Hindlimb muscle (tissue), 1 donor: ENCODE measurements at regions not wholly inside any gene's neighbourhood (a gene's known extent, or its start where the extent isn't known, plus 50 kb on each side); places are given as distances from the start of the nearest gene placed in this dataset.

ENCODE experiments used
- DNase-seq: peaks from one replicate; pipeline ENCODE4 v3.0.0-alpha.2; 2013

DNA sequence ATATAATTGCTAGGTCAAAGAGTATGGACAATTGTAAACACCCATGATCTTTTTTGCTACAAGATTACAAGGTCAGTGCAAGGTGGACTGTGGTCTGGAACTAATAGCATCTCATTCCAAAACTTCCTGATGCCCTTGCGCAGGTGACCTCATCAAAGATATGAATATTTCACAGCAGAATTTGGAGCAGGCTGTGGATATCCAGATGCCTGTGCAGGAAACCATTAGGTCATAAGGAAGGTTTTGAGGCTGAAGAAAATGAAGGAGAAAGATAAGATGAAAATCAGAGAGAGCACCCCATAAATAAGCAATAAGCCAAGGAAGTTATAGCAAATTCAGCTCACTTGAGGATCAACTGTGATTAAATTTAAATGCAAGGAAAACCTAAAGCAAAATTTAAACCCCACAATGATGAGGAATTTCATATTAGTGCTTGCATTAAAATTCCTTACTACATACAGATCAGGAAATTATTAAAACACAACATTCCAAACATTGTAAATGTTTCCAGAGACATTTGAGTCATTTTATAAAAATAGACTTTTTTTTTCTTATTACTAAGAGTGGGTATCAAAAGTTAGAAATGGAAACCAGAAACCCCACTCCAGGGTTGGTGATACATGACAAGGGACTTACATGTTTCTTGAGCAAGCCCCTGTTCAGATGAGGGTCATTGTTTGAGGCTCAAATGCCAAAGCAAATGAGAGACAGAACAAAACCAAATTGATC is 100.7 kb upstream of the FAM9C start:
- no peak for DNase-seq

DNA sequence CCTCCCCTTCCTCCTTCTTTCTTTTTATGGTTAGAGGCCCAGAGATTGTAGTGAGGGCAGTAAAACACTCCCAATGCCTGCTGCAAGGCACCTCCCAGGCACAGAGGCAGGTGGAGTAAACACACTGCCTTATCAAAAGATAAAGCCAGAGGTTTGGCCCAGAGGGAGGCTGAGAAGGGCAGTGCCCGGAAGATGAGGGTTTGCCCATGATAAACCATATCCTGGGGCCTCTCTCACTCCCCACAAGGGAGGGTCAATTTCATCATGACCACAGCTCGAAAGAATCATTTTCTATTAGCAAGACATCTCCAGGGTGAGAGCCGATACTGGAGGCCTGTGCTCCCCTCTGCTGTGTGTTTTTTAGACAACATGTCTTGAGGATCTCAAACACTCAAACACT is 98.5 kb upstream of the FAM9C start:
- no peak for DNase-seq

DNA sequence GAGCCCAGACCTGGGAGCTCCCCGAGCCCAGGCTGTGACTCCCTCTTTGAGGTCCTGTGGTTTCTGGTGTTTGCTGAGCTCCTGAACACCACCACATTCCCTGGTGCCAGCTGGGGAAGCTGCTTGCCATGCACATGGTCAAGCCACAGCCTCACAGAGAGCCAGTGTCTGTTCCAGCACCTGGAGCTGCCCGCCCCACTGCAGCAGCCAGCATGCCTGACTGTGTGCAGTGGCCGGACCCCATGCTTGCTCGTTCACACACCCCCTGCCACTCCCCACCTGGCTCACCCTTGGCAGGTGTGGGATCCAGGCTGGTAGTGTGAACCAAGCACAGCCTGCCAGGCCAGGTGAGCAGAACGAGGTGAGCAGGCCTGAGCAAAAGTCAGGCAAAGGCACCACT is 95.6 kb upstream of the FAM9C start:
- no peak for DNase-seq

DNA sequence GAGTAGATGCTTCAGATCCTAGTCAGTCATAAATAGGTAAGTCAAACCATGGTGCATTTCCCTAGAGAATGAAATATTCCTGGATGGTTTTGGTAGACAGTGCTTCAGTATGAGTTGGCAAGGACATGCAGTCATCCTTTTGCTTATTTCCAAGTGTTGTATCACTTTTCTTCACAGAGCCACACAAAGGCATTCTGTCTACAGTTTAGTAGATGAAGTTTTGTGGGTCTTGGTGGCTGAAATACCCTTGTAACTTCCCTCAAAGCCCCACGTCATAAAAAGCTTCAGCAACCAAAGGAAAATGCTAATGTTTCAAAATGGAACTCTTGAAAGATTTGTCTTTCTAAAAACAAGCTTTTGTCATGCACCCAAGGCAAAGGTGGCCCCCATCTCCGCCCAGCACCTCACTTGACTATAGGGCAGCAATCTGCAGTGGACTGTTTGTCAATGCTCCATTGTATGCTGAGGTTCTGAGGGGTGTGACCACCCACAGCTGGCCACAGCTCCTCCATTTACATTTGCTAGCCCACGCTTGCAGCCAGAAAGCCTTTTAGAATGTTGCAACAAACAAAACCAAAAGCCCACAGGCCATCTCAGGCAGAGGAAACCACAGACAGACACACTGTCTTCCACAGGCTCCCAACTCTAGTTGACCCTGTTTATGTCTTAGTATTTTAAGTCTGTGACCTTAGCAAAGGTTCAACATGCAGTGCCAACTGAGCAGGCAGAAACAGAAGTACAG is 87.1 kb upstream of the FAM9C start:
- DNase-seq = no peak

DNA sequence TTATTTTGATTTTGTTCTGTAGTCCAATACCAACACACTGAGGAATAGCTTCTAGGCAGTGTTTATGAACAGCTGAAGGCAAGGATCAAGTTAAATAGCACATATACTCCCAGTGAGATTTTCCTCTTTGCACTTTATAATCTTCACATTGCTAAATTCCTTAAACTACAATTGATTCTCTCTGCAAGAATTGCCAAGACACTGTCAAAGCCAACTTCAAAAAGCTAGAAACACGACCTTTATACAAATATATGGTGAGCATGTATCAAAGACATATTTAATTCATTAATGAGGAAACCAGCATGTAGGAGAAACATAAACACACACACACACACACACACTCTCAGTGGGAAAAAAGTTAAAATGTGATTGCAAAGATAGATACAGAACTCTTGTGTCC is 86.4 kb upstream of the FAM9C start:
- DNase-seq = no peak

DNA sequence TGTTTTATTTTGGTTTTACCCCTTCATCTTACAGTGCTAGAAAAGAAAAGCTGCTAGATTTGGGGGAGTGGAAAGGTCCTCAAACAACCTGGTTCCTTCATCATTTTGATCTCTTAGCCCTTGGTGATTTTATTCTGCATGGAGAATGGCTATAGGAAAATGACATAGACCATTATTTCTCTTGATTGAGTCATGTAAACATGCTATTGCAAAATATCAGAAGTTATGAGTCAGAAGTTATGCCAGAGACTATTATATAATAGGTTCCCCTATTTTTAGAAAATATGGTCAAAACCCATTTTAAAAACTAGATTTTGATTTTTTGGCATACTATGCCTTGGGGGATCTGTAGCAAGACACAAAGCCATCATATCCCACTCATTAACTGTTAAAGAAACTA is 83.7 kb upstream of the FAM9C start:
- DNase-seq = no peak

DNA sequence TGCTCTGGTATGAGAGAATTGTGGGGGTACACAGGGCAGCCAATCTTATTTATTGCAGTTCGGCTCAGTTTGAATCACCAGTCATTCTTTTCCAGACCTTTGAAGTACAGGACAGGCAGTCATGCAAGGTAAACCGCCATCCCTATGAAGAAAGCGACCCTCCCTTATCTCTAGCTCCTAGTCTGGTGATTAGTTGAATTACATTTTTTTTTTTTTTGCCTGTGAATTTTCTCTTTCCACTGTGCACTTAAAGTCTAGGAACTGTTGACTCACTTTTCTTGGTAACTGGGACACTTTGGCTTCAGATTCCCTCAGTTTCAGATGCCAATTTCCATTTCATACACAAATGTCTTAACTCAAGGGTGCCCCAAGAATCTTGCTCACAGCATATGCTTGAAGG is 82.4 kb upstream of the FAM9C start:
- DNase-seq = no peak

DNA sequence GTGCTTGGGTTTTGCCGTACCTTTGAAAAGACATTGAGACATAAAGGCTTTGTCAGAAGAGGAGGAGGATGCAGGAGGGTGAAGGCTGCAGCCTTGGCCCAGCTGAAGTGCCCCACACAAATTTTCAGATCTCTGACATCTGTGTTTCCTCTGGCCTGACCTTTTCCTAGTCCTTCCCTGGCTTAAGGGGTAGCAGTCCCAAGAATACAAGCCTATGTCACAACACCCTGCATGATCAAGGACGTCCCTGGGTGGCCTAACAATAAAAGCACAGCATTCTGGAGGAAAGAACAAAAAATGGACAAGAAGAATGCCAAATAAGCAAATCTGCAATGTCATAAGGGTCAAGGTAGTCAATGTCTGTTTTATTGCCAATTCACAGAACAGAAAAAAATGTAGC is 80.8 kb upstream of the FAM9C start:
- no peak for DNase-seq

DNA sequence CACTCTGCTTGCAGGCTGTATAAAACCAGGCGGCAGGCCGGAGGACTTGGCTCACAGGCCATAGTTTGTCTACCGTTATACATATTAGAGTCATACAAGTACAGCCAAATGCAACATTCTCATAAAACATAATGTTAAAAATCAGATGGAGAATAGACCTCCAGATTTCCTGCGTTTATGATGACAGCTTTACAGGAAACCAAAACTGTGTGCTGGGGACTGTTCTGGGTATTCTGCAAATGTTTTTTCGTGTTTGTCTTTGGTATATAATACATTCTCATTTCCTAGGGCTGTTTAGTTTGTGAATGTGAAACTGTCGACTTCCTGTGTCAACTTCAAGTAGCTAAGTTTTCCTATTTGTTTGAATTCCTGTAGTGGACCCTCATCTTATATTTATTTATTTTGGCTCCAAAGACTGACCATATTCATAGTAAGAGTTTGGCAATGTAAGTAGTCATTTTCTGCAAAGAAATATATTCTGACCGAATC is 79.5 kb upstream of the FAM9C start:
- DNase-seq = no peak

DNA sequence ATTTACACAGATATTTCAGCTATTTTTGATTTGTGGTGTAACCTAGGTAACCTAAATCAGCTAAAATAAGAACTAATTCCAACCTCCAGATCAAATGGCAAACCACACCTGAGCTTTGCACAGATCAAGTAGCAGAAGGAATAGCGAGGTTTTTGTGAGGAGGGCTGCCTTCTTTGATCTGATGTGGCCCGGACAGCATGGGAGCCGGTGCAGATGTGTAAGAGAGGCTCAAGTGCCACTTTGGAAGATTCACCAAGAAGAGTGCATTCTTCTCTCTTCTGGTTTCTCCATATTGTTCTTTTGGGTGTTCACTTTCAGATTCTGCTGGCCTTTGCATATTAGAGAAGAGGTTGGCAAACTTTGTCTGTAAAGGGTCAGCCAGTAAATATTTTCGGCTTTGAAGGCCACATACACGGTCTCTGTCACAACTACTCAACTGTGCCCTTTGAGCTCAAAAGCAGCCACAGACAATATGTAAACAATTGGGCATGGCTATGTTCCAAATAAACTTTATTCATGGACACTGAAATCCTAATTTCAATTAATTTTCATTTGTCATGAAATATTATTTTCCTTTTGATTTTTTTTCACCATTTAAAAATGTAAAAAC is 78.9 kb upstream of the FAM9C start:
- DNase-seq = no peak

DNA sequence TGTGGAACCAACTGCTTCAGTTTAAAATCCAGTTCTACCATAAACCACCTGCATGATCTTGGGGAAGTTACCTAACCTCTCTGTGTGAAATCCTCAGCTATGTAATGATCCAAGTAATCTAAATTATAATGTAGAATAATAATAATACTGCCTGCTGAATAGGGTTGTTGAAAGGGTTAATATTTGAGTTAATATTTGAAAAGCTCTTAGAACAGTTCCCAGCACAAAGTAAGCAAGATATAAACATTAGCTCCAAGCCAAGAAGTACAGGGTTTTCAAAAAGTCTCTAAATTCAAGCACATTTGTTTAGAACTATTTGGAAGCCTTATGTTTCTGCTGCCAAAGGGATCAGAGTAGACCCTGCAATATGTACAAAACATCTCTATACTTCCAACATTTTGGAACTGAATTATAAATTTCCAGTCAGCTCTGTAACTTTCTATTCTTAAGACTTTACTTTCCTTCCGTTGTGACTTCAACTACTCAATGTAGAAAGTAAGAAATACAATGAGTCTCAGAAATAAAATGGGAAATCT is 76.7 kb upstream of the FAM9C start:
- no peak for DNase-seq

DNA sequence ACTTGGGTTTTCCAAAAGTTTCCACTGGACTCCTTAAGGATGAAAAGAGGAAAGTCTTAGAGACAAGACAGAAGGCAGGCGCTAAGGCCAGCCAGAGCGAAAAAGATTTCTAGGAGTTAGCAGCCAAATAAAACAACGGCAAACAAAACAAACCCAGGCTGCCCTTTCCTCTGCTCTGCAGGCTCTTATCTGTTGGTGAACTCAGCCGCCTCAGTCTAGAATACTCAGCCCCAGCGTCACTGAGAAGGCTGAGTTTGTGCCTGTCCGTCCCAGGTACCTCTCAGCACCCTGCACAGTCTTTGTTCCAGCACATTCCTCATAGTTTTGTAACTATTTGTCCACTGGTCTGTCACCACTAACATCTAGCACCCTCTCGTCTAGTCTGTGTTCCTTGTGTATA is 75.6 kb upstream of the FAM9C start:
- no peak for DNase-seq

DNA sequence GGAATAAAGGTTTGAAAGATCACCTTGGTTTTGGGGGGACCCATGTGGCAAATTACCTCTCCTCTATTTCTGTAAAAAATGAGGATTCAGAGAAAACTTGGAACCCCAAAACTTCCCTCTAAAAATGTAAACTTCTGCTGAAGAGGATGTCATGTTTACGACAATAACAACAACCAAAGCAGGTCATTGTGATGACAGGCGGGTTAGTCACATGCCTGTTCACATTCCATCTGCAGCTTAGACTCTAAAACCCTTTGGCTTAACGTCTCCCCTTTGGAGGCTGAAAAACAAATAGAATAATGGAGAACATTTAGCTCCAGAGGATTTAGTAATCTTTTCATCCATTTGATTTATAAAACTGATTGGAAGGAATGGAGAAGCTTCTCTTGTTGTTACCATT is 75.0 kb upstream of the FAM9C start:
- DNase-seq = no peak

DNA sequence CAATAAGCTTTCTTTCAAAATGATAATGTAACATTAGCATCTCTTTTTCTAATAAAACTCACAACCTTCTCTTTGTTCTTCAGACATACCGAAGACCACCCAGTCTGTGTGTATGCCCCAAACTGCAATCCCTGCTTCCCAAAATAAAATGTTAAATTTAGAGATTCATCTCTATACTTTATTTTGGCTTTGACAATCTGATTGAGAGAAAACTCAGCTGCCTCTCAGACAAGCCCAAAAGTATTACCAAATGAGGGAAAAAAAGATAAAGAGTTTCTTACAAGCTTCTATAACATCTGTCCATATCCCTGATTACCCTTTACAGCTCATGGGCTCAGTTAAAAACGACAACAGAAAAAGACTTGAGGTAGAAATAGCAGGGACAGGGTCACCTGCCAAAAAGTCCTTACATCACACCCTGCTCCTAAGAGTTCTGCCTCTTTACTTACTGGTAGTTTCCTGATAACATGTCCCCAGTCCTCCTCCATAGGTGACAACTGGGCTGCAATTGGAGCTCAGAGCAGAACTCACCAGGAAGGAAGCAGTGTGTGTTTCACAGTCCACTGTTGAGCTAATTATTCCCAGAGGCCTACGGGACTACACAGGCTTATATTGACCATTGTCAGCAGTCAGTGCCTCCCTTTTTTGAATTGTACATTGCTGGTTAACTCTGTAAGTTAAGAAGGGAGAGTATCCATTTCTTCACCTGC is 70.9 kb upstream of the FAM9C start:
- DNase-seq = no peak

DNA sequence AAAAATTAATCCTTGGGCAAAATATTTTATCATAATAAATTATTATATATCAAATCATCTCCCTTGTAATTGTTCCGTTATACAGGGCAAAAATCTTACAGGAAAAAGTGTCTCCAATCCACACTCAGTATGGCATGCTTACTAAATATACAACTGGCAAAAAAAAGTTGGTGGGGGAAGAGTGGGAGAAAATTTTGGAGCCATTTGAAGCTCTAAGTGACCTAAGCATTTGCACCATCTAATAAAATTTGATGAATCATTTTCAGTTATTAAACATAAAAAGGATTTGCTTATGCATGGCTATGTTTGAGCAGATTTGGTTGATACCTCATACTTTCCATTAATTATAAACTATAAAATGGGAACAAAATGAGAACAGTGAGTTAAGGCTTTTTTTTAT is 68.1 kb upstream of the FAM9C start:
- no peak for DNase-seq

DNA sequence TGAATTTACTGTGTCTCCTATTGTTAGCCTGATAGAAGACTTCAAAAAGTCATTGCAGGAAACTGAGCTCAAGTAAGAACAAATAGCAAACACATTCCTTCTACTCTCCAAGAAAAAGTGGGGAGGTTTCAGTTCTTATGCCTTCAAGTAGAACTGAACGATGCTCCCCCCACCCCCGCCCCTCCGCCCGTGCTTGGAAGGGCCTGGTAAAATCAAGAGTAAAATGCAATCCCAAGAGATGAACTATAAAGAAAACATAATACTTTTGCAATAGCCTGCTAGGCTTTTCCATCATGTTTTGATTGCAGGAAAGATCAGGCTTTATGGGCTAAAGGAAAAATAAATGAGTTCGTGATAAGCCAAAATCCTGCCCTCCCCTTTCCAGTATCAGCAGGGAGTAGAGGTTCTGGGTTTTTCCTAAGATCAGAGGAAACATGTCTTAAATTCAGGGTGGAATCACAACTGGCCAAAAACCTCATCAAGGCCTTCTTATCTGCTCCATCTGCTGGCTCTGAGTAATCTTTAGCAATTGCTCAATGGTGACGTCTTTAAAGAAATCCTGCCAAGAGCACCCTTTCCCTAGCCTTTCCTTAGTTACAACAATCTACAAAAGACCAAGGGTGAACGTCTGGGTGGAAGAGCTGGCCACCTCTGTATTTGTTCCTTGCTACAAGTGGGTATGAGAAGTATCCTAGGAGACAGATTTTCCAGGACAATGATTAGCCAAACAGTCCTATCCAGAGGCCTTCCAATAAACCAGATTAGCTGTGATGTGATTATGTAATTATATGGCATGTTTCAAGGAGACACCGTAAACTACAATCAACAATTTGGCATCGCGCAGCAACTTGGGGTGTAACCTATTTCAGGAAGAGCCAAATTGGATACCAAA is 66.3 kb upstream of the FAM9C start:
- no peak for DNase-seq

DNA sequence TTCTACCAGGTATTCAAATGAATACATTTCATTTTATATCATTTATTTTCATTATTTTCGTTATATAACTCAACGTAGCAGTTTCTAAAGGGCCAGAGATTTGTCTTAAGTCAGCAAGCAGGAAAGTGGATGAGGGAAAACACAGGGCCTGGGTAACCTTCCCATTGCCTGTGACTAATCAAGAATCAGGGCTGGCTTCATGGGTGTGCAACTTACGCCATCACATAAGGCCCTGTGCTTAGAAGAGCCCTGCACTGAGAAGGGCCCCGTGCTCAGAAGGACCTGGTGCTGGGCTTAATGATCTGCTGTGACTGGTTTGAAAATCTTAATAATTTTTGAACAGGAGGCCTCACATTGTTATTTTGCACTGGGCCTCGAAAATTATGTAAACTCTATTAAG is 65.4 kb upstream of the FAM9C start:
- no peak for DNase-seq

DNA sequence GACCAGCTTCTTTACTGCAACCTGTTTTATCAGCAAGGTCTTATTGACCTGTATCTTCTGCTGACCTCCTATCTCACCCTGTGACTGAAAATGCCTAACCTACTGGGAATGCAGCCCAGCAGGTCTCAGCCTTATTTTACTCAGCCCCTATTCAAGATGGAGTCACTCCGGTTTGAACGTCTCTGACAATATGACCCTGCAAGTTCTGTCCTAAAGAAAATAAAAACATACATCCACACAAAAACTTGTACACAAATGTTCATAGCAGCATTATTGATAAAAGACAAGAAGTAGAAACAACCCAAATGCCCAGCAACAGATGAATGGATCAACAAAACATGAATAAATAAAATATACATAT is 59.5 kb upstream of the FAM9C start:
- no peak for DNase-seq

DNA sequence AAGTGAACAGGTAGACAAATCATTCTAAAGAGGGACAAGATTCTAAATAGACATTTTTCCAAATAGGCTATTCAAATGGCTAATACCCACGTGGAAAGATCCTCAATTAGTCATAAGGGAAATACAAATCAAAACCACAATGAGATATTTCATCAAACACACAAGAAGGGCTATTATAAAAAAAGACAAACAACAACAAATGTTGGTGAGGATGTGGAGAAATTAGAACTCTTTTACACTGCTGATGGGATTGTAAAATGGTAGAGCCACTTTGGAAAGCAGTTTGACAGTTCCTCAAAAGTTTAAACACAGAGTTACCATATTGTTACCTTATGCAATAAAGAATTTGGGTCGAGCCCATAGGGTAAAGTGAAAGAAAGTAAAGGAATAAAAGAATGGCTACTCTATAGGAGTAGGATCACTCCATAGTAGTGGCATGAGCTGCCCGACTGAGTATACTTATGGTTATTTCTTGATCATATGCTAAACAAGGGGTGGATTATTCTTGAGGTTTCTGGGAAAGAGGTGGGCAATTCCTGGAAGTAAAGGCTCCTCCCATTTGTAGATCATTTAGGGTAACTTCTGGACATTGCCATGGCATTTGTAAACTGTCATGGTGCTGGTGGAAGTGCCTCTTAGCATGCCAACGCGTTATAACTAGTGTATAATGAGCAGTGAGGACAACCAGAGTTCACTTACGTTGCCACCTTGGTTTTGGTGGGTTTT is 58.9 kb upstream of the FAM9C start:
- DNase-seq = no peak

DNA sequence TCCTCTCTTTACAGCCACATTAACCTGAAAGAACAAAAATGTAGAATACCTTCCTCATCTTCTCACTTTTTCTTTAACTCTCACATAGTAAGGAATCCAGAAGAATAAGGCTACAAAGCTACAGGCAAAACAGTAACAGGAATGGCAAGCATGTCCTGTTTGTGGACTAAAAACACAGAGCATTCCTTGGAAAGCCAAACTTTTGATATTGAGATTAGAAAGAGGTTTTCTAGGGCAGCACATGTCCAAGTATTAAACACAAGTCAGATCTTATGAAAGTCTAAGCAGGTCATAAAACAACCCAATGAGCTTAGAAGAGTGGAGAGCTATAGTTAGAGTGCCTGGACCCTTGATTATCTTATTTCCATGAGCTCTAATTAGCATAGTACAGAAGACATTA is 58.2 kb upstream of the FAM9C start:
- DNase-seq = no peak

DNA sequence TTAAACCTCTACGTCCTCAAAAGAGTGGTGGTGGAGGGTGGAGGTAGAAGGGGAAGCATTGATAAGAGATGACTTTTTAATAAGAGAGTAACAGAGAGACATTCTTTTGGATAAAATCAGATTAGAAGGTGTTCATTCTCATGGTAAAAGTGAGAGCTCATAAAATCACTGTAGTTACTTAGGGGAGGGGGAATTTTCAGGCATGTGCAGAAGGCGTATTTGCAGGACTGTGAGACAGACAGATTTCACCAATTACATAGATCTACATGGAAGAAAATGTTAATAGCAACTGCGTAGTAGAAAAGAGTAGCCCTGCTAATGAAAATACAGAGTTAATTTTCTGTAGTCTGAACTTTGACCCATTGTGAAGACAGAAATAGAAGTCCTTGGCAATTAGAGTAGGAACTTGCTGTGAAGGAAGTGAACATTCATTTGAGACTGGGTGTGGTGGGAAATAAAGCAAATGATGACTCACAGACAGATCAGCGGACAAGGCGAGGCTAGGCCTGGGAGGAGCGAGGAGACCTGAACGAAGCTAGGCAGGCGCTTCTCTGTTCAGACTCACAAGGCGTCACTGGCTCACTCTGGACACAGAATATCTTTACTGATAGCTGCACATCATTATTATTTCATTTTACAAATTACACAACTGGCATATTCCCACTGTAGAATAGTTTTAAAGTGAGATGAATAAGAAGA is 57.2 kb upstream of the FAM9C start:
- DNase-seq = peak; percentile 54
